ENCODE measurements at regions not wholly inside any gene's neighbourhood (a gene's known extent, or its start where the extent isn't known, plus 50 kb on each side); places are given as distances from the start of the nearest gene placed in this dataset.

DNA sequence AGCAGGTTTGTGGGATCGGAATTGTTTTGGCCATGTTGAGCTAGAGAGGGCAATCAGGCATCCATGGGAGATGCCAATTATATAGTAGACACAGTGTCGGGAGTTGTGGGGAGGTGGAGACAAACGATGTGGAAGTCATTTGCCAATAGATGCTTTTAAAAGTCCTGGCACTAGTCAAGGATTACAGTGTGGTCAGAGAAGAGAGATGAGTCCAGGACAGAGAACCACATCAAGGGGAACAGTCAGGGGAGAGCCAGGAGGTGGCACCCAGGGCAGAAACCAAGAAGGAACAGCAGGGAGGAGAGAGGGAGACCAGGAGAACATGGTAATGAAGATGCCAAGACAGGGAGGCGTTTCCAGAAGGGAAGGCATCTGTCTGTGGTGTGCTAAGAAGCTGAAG is 81.2 kb downstream of the ARL4C start:
- Histone ChIP-seq H4K5ac (ENCODE audit: insufficient read length, low read depth, low read length) (no peak overlapping the region), H2BK12ac (ENCODE audit: insufficient read length, low read depth, low read length) (no peak overlapping the region), H2AK5ac (ENCODE audit: insufficient read length, low read length) (no peak overlapping the region), H4K20me1 (ENCODE audit: control insufficient read depth, insufficient read depth, insufficient read length) (no peaks in the 10 kb centered on the region), H2BK5ac (ENCODE audit: insufficient read length, low read length) (no peak overlapping the region), H3K27me3 (ENCODE audit: insufficient read depth, low read length) (no peaks in the 10 kb centered on the region), H3K27ac (ENCODE audit: insufficient read length, low read depth, low read length) (no peak overlapping the region), H2BK120ac (ENCODE audit: low read depth, low read length, poor library complexity, severe bottlenecking) (no peak overlapping the region), H2BK20ac (ENCODE audit: low read depth, low read length, poor library complexity, severe bottlenecking) (no peak overlapping the region), H3K18ac (ENCODE audit: insufficient read length, low read depth, low read length) (no peak overlapping the region), H2AFZ (ENCODE audit: low read length) (no peak overlapping the region), H2BK15ac (ENCODE audit: low read depth, low read length) (no peak overlapping the region), H3K56ac (ENCODE audit: insufficient read length, low read depth, low read length) (no peak overlapping the region), H3K9ac (ENCODE audit: extremely low read depth, insufficient read length, low read length) (no peak overlapping the region), H3K4me1 (ENCODE audit: insufficient read depth, low read length) (no peaks in the 10 kb centered on the region), H3K14ac (ENCODE audit: insufficient read depth, low read length) (no peak overlapping the region), H3K4ac (ENCODE audit: low read depth, low read length) (no peak overlapping the region), H3K23ac (ENCODE audit: insufficient read length, low read depth, low read length) (no peak overlapping the region), H3K79me1 (ENCODE audit: insufficient read depth, low read depth, low read length, poor library complexity, severe bottlenecking) (no peaks in the 10 kb centered on the region), H4K8ac (replicated peaks; ENCODE audit: insufficient read length, low read depth, low read length) (no peak overlapping the region), H4K91ac (ENCODE audit: insufficient read length, low read depth, low read length) (no peak overlapping the region), H3K79me2 (ENCODE audit: insufficient read depth, low read length) (no peaks in the 10 kb centered on the region), H3T11ph (ENCODE audit: low read length) (no peak overlapping the region), H3K9me3 (ENCODE audit: control insufficient read depth, low read depth, low read length) (no peaks in the 10 kb centered on the region), H3K23me2 (ENCODE audit: insufficient read length, low read depth, low read length, poor library complexity, severe bottlenecking) (no peaks in the 10 kb centered on the region), H3K4me2 (ENCODE audit: insufficient read depth, insufficient read length, low read length) (no peak overlapping the region)
- H3K36me3 Mint-ChIP-seq (ENCODE audit: insufficient read depth in 1 of 3, low read depth in 3 of 3) = peaks cover 0 to 5% (median 0%) of the 10 kb centered on the region in 3 experiments; a peak in 3 of 7 replicates
- peaks cover 30% of the 10 kb centered on the region for H3K27me3 Mint-ChIP-seq (ENCODE audit: low read depth)
- H3K4me1 Mint-ChIP-seq = peaks cover 8 to 26% of the 10 kb centered on the region in 2 experiments
- no CpG with 5 or more reads among the region's 4 CpGs for WGBS (ENCODE audit: extremely low coverage, insufficient read length, low lambda C conversion rate)
- H3K4me3 Mint-ChIP-seq = no peak overlapping the region
- TF ChIP-seq, protein P1, sequence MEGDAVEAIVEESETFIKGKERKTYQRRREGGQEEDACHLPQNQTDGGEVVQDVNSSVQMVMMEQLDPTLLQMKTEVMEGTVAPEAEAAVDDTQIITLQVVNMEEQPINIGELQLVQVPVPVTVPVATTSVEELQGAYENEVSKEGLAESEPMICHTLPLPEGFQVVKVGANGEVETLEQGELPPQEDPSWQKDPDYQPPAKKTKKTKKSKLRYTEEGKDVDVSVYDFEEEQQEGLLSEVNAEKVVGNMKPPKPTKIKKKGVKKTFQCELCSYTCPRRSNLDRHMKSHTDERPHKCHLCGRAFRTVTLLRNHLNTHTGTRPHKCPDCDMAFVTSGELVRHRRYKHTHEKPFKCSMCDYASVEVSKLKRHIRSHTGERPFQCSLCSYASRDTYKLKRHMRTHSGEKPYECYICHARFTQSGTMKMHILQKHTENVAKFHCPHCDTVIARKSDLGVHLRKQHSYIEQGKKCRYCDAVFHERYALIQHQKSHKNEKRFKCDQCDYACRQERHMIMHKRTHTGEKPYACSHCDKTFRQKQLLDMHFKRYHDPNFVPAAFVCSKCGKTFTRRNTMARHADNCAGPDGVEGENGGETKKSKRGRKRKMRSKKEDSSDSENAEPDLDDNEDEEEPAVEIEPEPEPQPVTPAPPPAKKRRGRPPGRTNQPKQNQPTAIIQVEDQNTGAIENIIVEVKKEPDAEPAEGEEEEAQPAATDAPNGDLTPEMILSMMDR (conservative IDR thresholded peaks at IDR 0.05) = no peak
- DNase-seq = no peak
- peaks cover 4 to 6% of the 10 kb centered on the region in 2 experiments; a peak in 4 of 5 replicates for H3K9me3 Mint-ChIP-seq
- no peak overlapping the region for H3K27ac Mint-ChIP-seq

Measured in H9 (cell line).